Sigmoid colon (tissue), 3 donors: ENCODE measurements at regions not wholly inside any gene's neighbourhood (a gene's known extent, or its start where the extent isn't known, plus 50 kb on each side); places are given as distances from the start of the nearest gene placed in this dataset.

Source experiments
- POLR2A ChIP-seq, 2 donors: fragments of 450-650 bp; IDR thresholded peaks; one replicate each; pipeline ENCODE4 v1.6.1; 2016; ENCODE audit warnings: antibody characterized with exemption in 2 of 2, mild to moderate bottlenecking in 2 of 2, moderate library complexity in 2 of 2
- TF ChIP-seq, protein P1 (sequence below), 4 experiments: fragments of 450-650 bp in 3 of 4; fragments of 200-600 bp in 1 of 4; IDR thresholded peaks; one replicate each; pipeline ENCODE4 v1.5.1; 2016 to 2019; ENCODE audit warnings: antibody characterized with exemption in 4 of 4, mild to moderate bottlenecking in 3 of 4, moderate library complexity in 2 of 4

GRCh38 chr12:34601689-34602088 lies 579.4 kb downstream of the ALG10 start:
- TF ChIP-seq, protein P1, sequence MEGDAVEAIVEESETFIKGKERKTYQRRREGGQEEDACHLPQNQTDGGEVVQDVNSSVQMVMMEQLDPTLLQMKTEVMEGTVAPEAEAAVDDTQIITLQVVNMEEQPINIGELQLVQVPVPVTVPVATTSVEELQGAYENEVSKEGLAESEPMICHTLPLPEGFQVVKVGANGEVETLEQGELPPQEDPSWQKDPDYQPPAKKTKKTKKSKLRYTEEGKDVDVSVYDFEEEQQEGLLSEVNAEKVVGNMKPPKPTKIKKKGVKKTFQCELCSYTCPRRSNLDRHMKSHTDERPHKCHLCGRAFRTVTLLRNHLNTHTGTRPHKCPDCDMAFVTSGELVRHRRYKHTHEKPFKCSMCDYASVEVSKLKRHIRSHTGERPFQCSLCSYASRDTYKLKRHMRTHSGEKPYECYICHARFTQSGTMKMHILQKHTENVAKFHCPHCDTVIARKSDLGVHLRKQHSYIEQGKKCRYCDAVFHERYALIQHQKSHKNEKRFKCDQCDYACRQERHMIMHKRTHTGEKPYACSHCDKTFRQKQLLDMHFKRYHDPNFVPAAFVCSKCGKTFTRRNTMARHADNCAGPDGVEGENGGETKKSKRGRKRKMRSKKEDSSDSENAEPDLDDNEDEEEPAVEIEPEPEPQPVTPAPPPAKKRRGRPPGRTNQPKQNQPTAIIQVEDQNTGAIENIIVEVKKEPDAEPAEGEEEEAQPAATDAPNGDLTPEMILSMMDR (IDR thresholded peaks at IDR 0.05): no peak
- no peak for TF ChIP-seq POLR2A (IDR thresholded peaks at IDR 0.05)
